WTC11 (cell line): ENCODE measurements at regions not wholly inside any gene's neighbourhood (a gene's known extent, or its start where the extent isn't known, plus 50 kb on each side); places are given as distances from the start of the nearest gene placed in this dataset.

Experiments used
- CTCF ChIP-seq: fragments of 200-600 bp; IDR thresholded peaks from 2 replicates; pipeline ENCODE4 v1.8.0; 2022; ENCODE audit warnings: antibody characterized with exemption
- FOXJ3 ChIP-seq: sonication (generic); formaldehyde crosslinking; IDR thresholded peaks from 2 replicates; pipeline ENCODE4 v1.9.0; 2021; ENCODE audit warnings: missing genetic modification reagents, mild to moderate bottlenecking, borderline replicate concordance
- MLX ChIP-seq: sonication (generic); formaldehyde crosslinking; IDR thresholded peaks from 2 replicates; pipeline ENCODE4 v1.8.1; 2023; ENCODE audit warnings: mild to moderate bottlenecking, missing genetic modification reagents, moderate library complexity
- NFYB ChIP-seq: sonication (generic); formaldehyde crosslinking; conservative IDR thresholded peaks from 2 replicates; pipeline ENCODE4 v1.8.0; 2022; ENCODE audit warnings: low read depth, missing genetic modification reagents

GRCh38 chr12:91516695-91517047 is 334.1 kb upstream of the DCN start:
- TF ChIP-seq FOXJ3 (CRISPR knock-in tag) (no peak), CTCF (no peak), NFYB (CRISPR knock-in tag) (no peak), MLX (CRISPR knock-in tag) (no peak)
